Cardiac muscle cell (in vitro differentiated cells and primary cell): ENCODE measurements at regions not wholly inside any gene's neighbourhood (a gene's known extent, or its start where the extent isn't known, plus 50 kb on each side); places are given as distances from the start of the nearest gene placed in this dataset.

Source experiments
- DNase-seq, 2 donors: peaks; one replicate each; pipeline versions ENCODE4 v3.0.0 to v3.0.0-alpha.2; 2010 to 2017; ENCODE audit warnings: low read depth in 1 of 2, low spot score in 1 of 2
- H3K27ac ChIP-seq: fragments of 200-600 bp; sonication (generic); 2 replicates; pipeline ENCODE4 v1.5.1; 2016
- H3K27me3 ChIP-seq: fragments of 200-600 bp; sonication (generic); 2 replicates; pipeline ENCODE4 v1.6.0; 2016; ENCODE audit warnings: control low read depth
- H3K36me3 ChIP-seq: fragments of 200-600 bp; sonication (generic); 2 replicates; pipeline ENCODE4 v1.5.1; 2016; ENCODE audit warnings: control low read depth
- H3K4me1 ChIP-seq: fragments of 200-600 bp; sonication (generic); 2 replicates; pipeline ENCODE4 v1.8.1; 2017; ENCODE audit warnings: low read depth, mild to moderate bottlenecking, mixed run types
- H3K4me3 ChIP-seq: fragments of 200-600 bp; sonication (generic); 2 replicates; pipeline ENCODE4 v1.5.1; 2016; ENCODE audit warnings: mild to moderate bottlenecking
- H3K9me3 ChIP-seq: fragments of 200-600 bp; sonication (generic); 2 replicates; pipeline ENCODE4 v1.5.1; 2017; ENCODE audit warnings: low read depth, mild to moderate bottlenecking, control low read depth
- TF ChIP-seq, protein P1 (sequence below): IDR thresholded peaks from 2 replicates; pipeline ENCODE4 v1.5.1; 2012; ENCODE audit warnings: low read depth, mild to moderate bottlenecking, low read length

GRCh38 chr4:53802500-53802899 is 211.2 kb upstream of the LNX1 start:
- TF ChIP-seq, protein P1, sequence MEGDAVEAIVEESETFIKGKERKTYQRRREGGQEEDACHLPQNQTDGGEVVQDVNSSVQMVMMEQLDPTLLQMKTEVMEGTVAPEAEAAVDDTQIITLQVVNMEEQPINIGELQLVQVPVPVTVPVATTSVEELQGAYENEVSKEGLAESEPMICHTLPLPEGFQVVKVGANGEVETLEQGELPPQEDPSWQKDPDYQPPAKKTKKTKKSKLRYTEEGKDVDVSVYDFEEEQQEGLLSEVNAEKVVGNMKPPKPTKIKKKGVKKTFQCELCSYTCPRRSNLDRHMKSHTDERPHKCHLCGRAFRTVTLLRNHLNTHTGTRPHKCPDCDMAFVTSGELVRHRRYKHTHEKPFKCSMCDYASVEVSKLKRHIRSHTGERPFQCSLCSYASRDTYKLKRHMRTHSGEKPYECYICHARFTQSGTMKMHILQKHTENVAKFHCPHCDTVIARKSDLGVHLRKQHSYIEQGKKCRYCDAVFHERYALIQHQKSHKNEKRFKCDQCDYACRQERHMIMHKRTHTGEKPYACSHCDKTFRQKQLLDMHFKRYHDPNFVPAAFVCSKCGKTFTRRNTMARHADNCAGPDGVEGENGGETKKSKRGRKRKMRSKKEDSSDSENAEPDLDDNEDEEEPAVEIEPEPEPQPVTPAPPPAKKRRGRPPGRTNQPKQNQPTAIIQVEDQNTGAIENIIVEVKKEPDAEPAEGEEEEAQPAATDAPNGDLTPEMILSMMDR: no peak
- no peak for DNase-seq

GRCh38 chr4:53801373-53801772 is 210.1 kb upstream of the LNX1 start:
- H3K4me3 ChIP-seq: no peak overlapping the region
- no peaks in the 10 kb centered on the region for H3K27me3 ChIP-seq
- no peaks in the 10 kb centered on the region for H3K9me3 ChIP-seq
- H3K36me3 ChIP-seq: no peaks in the 10 kb centered on the region
- H3K27ac ChIP-seq: no peak overlapping the region
- H3K4me1 ChIP-seq: no peaks in the 10 kb centered on the region
- DNase-seq: no peak
- TF ChIP-seq, protein P1: no peak

More at GRCh38 chr4:53802500-53802899, 211.2 kb upstream of the LNX1 start:
- Histone ChIP-seq H3K9me3 (no peaks in the 10 kb centered on the region), H3K27me3 (no peaks in the 10 kb centered on the region), H3K27ac (no peak overlapping the region), H3K36me3 (no peaks in the 10 kb centered on the region), H3K4me3 (no peak overlapping the region), H3K4me1 (no peaks in the 10 kb centered on the region)

- no peak overlapping the region for H3K27ac ChIP-seq
- H3K27me3 ChIP-seq: no peaks in the 10 kb centered on the region
- no peaks in the 10 kb centered on the region for H3K9me3 ChIP-seq
- H3K36me3 ChIP-seq: no peaks in the 10 kb centered on the region
- TF ChIP-seq, protein P1: no peak
- DNase-seq: no peak
- no peak overlapping the region for H3K4me3 ChIP-seq
- no peaks in the 10 kb centered on the region for H3K4me1 ChIP-seq
Measured at GRCh38 chr4:53800741-53801140, 209.5 kb upstream of the LNX1 start.

GRCh38 chr4:53793096-53793495 is 201.8 kb upstream of the LNX1 start:
- Histone ChIP-seq H3K36me3 (no peaks in the 10 kb centered on the region), H3K4me3 (no peak overlapping the region), H3K4me1 (no peaks in the 10 kb centered on the region), H3K9me3 (no peaks in the 10 kb centered on the region), H3K27ac (no peak overlapping the region), H3K27me3 (no peaks in the 10 kb centered on the region)
- DNase-seq: no peak
- TF ChIP-seq, protein P1: no peak

DNA sequence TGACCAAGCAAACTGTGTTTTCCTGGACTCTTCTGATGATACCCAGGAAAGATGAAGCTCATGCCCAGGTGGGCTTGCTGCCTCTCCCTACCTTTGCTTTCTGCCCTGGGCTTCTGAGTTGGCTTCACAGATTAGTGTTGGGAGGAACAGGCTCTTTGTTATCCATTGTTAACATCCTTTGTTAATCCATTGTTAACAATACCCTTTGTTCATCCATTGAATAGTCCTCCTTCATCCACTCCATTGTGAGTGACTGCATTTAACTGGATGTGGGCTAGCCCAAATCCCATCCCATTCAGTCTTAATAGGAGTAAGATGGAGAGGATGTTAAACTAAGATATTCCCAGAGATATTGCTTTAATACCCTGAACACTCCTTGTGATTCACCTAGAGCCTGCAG is 199.0 kb upstream of the LNX1 start:
- no peaks in the 10 kb centered on the region for H3K9me3 ChIP-seq
- no peak overlapping the region for H3K4me3 ChIP-seq
- H3K27me3 ChIP-seq: no peaks in the 10 kb centered on the region
- no peaks in the 10 kb centered on the region for H3K4me1 ChIP-seq
- DNase-seq: no peak
- TF ChIP-seq, protein P1: no peak
- H3K27ac ChIP-seq: no peak overlapping the region
- no peaks in the 10 kb centered on the region for H3K36me3 ChIP-seq

DNA sequence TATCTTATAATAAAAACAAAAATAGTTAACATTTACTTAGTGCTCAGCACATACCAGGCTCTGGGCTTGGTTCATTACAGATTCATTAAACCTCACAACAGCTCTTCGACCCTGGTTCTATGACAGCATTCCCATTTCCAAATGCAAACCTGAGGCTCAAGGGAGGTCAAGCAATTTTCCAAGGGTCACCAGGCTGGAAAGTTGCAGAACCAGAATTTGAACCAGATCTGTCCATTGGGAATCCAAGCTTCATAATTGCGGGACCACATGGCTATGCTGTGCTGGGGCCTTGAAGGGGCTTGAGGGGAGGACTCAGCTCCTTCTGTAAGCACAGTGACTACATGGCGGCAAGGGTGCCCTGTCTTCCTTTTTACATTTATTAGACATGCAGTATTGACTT is 197.3 kb upstream of the LNX1 start:
- Histone ChIP-seq H3K4me1 (no peaks in the 10 kb centered on the region), H3K27ac (no peak overlapping the region), H3K36me3 (no peaks in the 10 kb centered on the region), H3K4me3 (no peak overlapping the region), H3K27me3 (no peaks in the 10 kb centered on the region), H3K9me3 (no peaks in the 10 kb centered on the region)
- TF ChIP-seq, protein P1: no peak
- no peak for DNase-seq
